Embryonic facial prominence (tissue), 1 donor: ENCODE measurements at regions not wholly inside any gene's neighbourhood (a gene's known extent, or its start where the extent isn't known, plus 50 kb on each side); places are given as distances from the start of the nearest gene placed in this dataset.

ENCODE experiments used
- DNase-seq: peaks from one replicate; pipeline ENCODE4 v3.0.0-alpha.2; 2016; ENCODE audit errors: extremely low spot score

- no peak for DNase-seq
These were observed 67.6 kb downstream of the NMUR2 start for GRCh38 chr5:152337484-152337883.

GRCh38 chr5:152335461-152335860 lies 69.6 kb downstream of the NMUR2 start:
- DNase-seq = no peak

GRCh38 chr5:152332716-152333460 lies 72.2 kb downstream of the NMUR2 start:
- DNase-seq = no peak

GRCh38 chr5:152331718-152332117 lies 73.4 kb downstream of the NMUR2 start:
- DNase-seq = no peak

- DNase-seq = no peak
These were observed 74.1 kb downstream of the NMUR2 start for GRCh38 chr5:152331006-152331405.

GRCh38 chr5:152329761-152330283 lies 75.3 kb downstream of the NMUR2 start:
- no peak for DNase-seq

GRCh38 chr5:152329207-152329606 lies 75.9 kb downstream of the NMUR2 start:
- DNase-seq = no peak

- no peak for DNase-seq
These were observed 89.1 kb downstream of the NMUR2 start for GRCh38 chr5:152315942-152316341.

GRCh38 chr5:152314196-152314829 lies 90.8 kb downstream of the NMUR2 start:
- DNase-seq = no peak

- no peak for DNase-seq
These were observed 95.1 kb downstream of the NMUR2 start for GRCh38 chr5:152309926-152310450.

GRCh38 chr5:152306386-152306785 lies 98.7 kb downstream of the NMUR2 start:
- DNase-seq = no peak

GRCh38 chr5:152305525-152305924 lies 99.6 kb downstream of the NMUR2 start:
- DNase-seq = no peak

- no peak for DNase-seq
These were observed 101.2 kb downstream of the NMUR2 start for GRCh38 chr5:152303841-152304240.

GRCh38 chr5:152297866-152298265 lies 107.2 kb downstream of the NMUR2 start:
- DNase-seq = no peak

GRCh38 chr5:152293189-152293588 lies 111.9 kb downstream of the NMUR2 start:
- no peak for DNase-seq

- no peak for DNase-seq
These were observed 114.9 kb downstream of the NMUR2 start for GRCh38 chr5:152290181-152290580.

- DNase-seq = no peak
These were observed 116.0 kb downstream of the NMUR2 start for GRCh38 chr5:152288917-152289595.

GRCh38 chr5:152288499-152288898 lies 116.6 kb downstream of the NMUR2 start:
- no peak for DNase-seq

GRCh38 chr5:152285764-152286163 lies 119.3 kb downstream of the NMUR2 start:
- DNase-seq = no peak

GRCh38 chr5:152282331-152282730 lies 122.7 kb downstream of the NMUR2 start:
- no peak for DNase-seq

- DNase-seq = no peak
These were observed 127.1 kb downstream of the NMUR2 start for GRCh38 chr5:152277936-152278335.

GRCh38 chr5:152274224-152274623 lies 130.9 kb downstream of the NMUR2 start:
- DNase-seq = no peak
